ENCODE measurements at regions not wholly inside any gene's neighbourhood (a gene's known extent, or its start where the extent isn't known, plus 50 kb on each side); places are given as distances from the start of the nearest gene placed in this dataset.

GRCh38 chr2:128584296-128584890 is 265.7 kb upstream of the HS6ST1 start:
- H3K27ac ChIP-seq = no peak overlapping the region
- WGBS = 61% methylated on average over 8 of the region's 8 CpGs
- intact Hi-C loops (cut with DNase I) = no loop called here
- DNase-seq (ENCODE audit: low spot score) = no peak
- peak; percentile 16 for TF ChIP-seq POLR2AphosphoS5 (IDR thresholded peaks at IDR 0.05)
- TF ChIP-seq, protein P1, sequence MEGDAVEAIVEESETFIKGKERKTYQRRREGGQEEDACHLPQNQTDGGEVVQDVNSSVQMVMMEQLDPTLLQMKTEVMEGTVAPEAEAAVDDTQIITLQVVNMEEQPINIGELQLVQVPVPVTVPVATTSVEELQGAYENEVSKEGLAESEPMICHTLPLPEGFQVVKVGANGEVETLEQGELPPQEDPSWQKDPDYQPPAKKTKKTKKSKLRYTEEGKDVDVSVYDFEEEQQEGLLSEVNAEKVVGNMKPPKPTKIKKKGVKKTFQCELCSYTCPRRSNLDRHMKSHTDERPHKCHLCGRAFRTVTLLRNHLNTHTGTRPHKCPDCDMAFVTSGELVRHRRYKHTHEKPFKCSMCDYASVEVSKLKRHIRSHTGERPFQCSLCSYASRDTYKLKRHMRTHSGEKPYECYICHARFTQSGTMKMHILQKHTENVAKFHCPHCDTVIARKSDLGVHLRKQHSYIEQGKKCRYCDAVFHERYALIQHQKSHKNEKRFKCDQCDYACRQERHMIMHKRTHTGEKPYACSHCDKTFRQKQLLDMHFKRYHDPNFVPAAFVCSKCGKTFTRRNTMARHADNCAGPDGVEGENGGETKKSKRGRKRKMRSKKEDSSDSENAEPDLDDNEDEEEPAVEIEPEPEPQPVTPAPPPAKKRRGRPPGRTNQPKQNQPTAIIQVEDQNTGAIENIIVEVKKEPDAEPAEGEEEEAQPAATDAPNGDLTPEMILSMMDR (IDR thresholded peaks at IDR 0.05) = no peak
- no peaks in the 10 kb centered on the region for H3K4me1 ChIP-seq (replicated peaks)
- no peaks in the 10 kb centered on the region for H3K9me3 ChIP-seq
- no peak overlapping the region for H3K4me3 ChIP-seq
- no peaks in the 10 kb centered on the region for H3K36me3 ChIP-seq
- H3K27me3 ChIP-seq (replicated peaks; ENCODE audit: insufficient read depth) = no peaks in the 10 kb centered on the region

DNA sequence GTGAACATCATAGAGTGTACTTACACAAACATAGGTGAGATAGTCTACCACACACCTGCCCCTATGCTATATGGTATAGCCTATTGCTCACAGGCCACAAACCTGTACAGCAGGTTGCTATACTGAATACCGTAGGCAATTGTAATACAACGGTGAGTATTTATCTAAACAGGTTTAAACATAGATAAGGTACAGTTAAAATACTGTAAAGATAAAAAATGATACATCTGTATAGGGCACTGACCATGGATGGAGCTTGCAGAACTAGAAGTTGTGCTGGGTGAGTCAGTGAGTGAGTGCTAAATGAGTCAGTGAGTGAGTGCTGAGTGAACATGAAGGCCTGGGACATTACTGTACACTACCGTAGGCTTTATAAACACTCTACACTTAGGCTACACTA is 267.0 kb upstream of the HS6ST1 start:
- H3K27ac ChIP-seq = no peak overlapping the region
- H3K4me3 ChIP-seq = no peak overlapping the region
- H3K9me3 ChIP-seq = no peaks in the 10 kb centered on the region
- TF ChIP-seq POLR2A (IDR thresholded peaks at IDR 0.05) (no peak), POLR2AphosphoS5 (IDR thresholded peaks at IDR 0.05) (no peak)
- TF ChIP-seq, protein P1 (IDR thresholded peaks at IDR 0.05) = no peak
- H3K4me1 ChIP-seq (replicated peaks) = no peaks in the 10 kb centered on the region
- no peak for DNase-seq (ENCODE audit: low spot score)
- no peaks in the 10 kb centered on the region for H3K36me3 ChIP-seq
- intact Hi-C loops (cut with DNase I) = no loop called here
- 68% methylated on average over 3 of the region's 3 CpGs for WGBS
- H3K27me3 ChIP-seq (replicated peaks; ENCODE audit: insufficient read depth) = no peaks in the 10 kb centered on the region

DNA sequence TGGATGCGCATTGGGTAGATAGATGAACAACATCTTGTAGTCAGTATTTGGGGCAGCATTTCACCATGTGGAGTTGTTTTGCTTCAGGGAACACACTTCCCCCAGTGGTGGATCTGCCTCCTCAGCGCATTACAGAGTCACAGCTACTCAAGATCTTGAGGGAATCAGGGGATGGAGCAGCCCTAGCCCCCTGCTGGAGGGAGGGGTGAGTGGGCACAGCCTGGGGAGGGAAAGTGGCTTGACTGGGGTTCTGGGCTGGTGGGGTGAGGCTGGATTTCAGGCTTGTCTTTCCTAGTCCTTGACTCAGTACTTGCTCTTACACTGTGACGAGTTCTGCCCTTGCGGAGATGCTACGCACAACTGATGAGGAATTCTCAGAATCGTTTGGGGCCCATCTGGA is 271.0 kb upstream of the HS6ST1 start:
- Histone ChIP-seq H3K9me3 (no peaks in the 10 kb centered on the region), H3K27me3 (replicated peaks; ENCODE audit: insufficient read depth) (no peaks in the 10 kb centered on the region), H3K4me3 (no peak overlapping the region), H3K4me1 (replicated peaks) (no peaks in the 10 kb centered on the region), H3K36me3 (no peaks in the 10 kb centered on the region), H3K27ac (no peak overlapping the region)
- no peak for DNase-seq (ENCODE audit: low spot score)
- TF ChIP-seq, protein P1 (IDR thresholded peaks at IDR 0.05) = no peak
- TF ChIP-seq POLR2AphosphoS5 (IDR thresholded peaks at IDR 0.05) (no peak), POLR2A (IDR thresholded peaks at IDR 0.05) (no peak)
- intact Hi-C loops (cut with DNase I) = no loop called here
- 94% methylated on average over 6 of the region's 6 CpGs for WGBS

DNA sequence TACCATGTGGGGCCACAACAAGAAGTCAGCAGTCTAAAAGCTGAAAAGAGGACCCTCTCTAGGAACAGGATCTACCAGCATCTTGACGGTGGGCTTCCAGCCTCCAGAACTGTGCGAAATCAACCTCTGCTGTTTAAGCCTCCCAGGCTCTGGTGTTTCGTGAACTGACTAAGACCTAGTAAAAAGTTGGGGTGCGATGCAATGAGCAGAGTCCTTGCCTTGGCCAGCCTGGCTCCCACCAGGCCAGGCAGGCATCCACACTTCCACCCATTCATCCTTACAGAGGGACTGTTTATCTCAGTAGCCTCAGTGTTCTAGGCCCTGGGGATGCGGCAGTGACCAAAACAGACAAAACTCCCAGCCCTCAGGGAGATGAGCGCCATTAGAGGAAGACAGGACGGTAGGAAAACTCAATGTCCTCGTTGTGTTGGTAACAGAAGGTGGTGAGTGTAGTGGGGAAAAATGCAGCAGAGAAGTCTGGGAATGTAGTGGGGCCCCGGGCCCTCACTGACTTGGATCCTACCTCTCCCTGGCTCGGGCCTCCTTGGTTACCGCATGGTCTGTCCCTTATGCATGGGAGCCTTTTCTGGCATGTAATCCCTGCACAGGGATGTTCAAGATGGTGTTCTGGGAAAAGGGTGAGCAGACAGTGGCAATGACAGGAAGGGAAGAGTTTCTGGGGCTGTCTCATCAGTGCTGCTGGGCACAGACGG is 271.8 kb upstream of the HS6ST1 start:
- DNase-seq (ENCODE audit: low spot score) = no peak
- WGBS = 94% methylated on average over 12 of the region's 12 CpGs
- H3K27me3 ChIP-seq (replicated peaks; ENCODE audit: insufficient read depth) = no peaks in the 10 kb centered on the region

More for the DNA sequence above, 271.8 kb upstream of the HS6ST1 start:
- Histone ChIP-seq H3K9me3 (no peaks in the 10 kb centered on the region), H3K36me3 (no peaks in the 10 kb centered on the region), H3K27ac (no peak overlapping the region), H3K4me1 (replicated peaks) (no peaks in the 10 kb centered on the region), H3K4me3 (no peak overlapping the region)
- intact Hi-C loops (cut with DNase I) = no loop called here
- no peak for TF ChIP-seq POLR2AphosphoS5 (IDR thresholded peaks at IDR 0.05)
- TF ChIP-seq POLR2A (IDR thresholded peaks at IDR 0.05) = no peak
- TF ChIP-seq, protein P1 (IDR thresholded peaks at IDR 0.05) = no peak

All from prostate gland (tissue), 2 donors.